ENCODE measurements at regions not wholly inside any gene's neighbourhood (a gene's known extent, or its start where the extent isn't known, plus 50 kb on each side); places are given as distances from the start of the nearest gene placed in this dataset.

GRCh38 chr13:46948338-46948737, 51.5 kb upstream of the HTR2A start:
- Mint-ChIP-seq H3K4me1 (no peaks in the 10 kb centered on the region), H3K9me3 (peaks cover 17% of the 10 kb centered on the region), H3K36me3 (ENCODE audit: low read depth) (no peaks in the 10 kb centered on the region), H3K4me3 (no peak overlapping the region), H3K27me3 (ENCODE audit: low read depth) (no peaks in the 10 kb centered on the region), H3K27ac (no peak overlapping the region)
- no peak for TF ChIP-seq CTCF (IDR thresholded peaks at IDR 0.05; ENCODE audit: unreplicated experiment in 3 of 3)

GRCh38 chr13:46947425-46948191, 50.8 kb upstream of the HTR2A start:
- no peaks in the 10 kb centered on the region for H3K4me1 Mint-ChIP-seq
- peaks cover 17% of the 10 kb centered on the region for H3K9me3 Mint-ChIP-seq
- no peaks in the 10 kb centered on the region for H3K36me3 Mint-ChIP-seq (ENCODE audit: low read depth)
- no peak for TF ChIP-seq CTCF (IDR thresholded peaks at IDR 0.05; ENCODE audit: unreplicated experiment in 3 of 3)
- H3K4me3 Mint-ChIP-seq: no peak overlapping the region
- no peaks in the 10 kb centered on the region for H3K27me3 Mint-ChIP-seq (ENCODE audit: low read depth)
- H3K27ac Mint-ChIP-seq: no peak overlapping the region

Measured in nephron (organoid).